ENCODE measurements at regions not wholly inside any gene's neighbourhood (a gene's known extent, or its start where the extent isn't known, plus 50 kb on each side); places are given as distances from the start of the nearest gene placed in this dataset.

DNA sequence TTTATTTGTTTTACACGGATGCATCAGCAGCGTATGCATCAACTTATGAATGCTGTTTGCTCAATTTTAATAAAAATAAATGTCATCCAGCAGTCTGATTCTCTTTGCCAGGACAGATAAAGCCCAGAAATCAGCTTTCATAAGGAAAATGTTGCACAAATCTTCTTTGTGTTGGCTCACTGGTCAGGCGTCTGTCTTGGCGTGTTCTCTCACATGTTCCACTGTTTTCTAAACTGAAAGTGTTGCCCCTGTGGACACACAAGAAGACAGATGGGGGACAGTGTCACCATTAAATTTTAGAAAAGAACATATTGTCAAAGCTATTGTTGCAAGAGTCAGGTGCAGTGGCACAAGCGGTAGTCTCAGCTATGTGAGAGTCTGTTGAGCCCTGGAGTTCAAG, 316.2 kb downstream of the CENPC start:
- DNase-seq (ENCODE audit: extremely low spot score, unreplicated experiment) = no peak
- Mint-ChIP-seq H3K4me1 (ENCODE audit: unreplicated experiment) (no peaks in the 10 kb centered on the region), H3K4me3 (no peak overlapping the region), H3K36me3 (no peaks in the 10 kb centered on the region), H3K27me3 (no peaks in the 10 kb centered on the region), H3K27ac (no peak overlapping the region), H3K9me3 (no peaks in the 10 kb centered on the region)
- TF ChIP-seq, protein P1, sequence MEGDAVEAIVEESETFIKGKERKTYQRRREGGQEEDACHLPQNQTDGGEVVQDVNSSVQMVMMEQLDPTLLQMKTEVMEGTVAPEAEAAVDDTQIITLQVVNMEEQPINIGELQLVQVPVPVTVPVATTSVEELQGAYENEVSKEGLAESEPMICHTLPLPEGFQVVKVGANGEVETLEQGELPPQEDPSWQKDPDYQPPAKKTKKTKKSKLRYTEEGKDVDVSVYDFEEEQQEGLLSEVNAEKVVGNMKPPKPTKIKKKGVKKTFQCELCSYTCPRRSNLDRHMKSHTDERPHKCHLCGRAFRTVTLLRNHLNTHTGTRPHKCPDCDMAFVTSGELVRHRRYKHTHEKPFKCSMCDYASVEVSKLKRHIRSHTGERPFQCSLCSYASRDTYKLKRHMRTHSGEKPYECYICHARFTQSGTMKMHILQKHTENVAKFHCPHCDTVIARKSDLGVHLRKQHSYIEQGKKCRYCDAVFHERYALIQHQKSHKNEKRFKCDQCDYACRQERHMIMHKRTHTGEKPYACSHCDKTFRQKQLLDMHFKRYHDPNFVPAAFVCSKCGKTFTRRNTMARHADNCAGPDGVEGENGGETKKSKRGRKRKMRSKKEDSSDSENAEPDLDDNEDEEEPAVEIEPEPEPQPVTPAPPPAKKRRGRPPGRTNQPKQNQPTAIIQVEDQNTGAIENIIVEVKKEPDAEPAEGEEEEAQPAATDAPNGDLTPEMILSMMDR (conservative IDR thresholded peaks at IDR 0.05) = no peak

DNA sequence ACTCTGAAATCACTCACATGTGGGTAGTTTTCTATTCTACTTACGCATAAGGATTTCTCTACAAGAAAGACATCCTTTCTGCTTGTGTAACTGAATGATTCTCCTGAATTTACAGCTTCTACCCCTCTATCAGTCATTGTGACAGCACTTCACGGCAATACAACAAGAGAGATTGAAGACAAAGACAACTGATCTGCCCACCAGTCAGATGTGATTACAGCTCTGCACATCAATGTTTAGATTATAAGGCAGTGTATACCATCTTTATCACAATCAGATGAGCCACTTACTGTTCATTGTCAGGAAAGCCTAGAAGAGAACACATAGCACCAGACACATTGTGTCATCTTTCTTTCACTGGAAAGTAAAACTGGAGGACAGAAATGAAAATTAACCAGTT, 324.4 kb downstream of the CENPC start:
- DNase-seq (ENCODE audit: extremely low spot score, unreplicated experiment) = no peak
- H3K4me3 Mint-ChIP-seq = no peak overlapping the region
- no peaks in the 10 kb centered on the region for H3K4me1 Mint-ChIP-seq (ENCODE audit: unreplicated experiment)
- H3K27ac Mint-ChIP-seq = no peak overlapping the region
- TF ChIP-seq, protein P1 (conservative IDR thresholded peaks at IDR 0.05) = no peak
- no peaks in the 10 kb centered on the region for H3K9me3 Mint-ChIP-seq
- no peaks in the 10 kb centered on the region for H3K36me3 Mint-ChIP-seq
- H3K27me3 Mint-ChIP-seq = peaks cover 4% of the 10 kb centered on the region

DNA sequence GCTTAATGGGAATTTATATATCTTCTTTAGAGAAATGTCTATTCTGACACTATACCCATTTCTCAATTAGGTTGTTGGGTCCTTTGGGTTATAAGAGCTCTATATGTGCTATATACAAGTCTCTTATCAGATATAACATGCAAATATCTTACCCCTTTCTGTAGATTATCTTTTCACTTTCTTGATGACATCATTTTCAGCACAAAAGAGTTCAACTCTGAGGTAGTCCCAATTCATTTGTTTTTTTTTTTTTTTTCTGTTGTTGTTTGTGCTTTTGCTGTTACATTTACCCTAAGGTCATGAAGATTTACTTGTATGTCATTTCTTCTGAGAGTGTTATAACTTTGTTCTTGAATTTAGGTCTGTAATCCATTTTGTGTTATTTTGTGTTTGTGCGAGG, 326.4 kb downstream of the CENPC start:
- Mint-ChIP-seq H3K4me1 (ENCODE audit: unreplicated experiment) (no peaks in the 10 kb centered on the region), H3K36me3 (no peaks in the 10 kb centered on the region), H3K9me3 (no peaks in the 10 kb centered on the region), H3K4me3 (no peak overlapping the region), H3K27me3 (peaks cover 4% of the 10 kb centered on the region), H3K27ac (no peak overlapping the region)
- TF ChIP-seq, protein P1 (conservative IDR thresholded peaks at IDR 0.05) = no peak
- DNase-seq (ENCODE audit: extremely low spot score, unreplicated experiment) = no peak

DNA sequence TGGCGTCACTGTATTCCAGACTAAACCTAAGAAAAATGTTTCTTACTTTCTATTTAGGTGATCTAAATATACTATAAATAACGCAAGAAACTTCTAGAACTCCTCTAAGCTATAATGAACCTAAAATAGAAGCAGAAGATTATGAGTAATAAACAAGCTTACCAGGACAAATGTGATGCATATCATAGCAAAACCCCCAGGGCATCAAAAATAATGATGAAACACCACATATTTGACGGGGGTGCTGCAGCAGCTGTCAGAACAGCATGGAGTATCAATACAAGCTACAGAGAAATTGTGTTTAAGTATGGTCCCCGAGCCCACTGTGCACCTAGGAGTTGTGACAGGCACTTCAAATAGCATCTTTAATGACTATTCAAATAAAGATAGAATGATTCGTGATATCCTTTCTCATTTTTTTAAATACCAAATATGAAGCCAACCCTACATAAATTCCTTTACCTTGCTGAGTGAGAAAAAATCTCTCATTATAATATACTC, 337.3 kb downstream of the CENPC start:
- Mint-ChIP-seq H3K4me3 (no peak overlapping the region), H3K36me3 (no peaks in the 10 kb centered on the region), H3K4me1 (ENCODE audit: unreplicated experiment) (peaks cover 5% of the 10 kb centered on the region), H3K27me3 (peaks cover 5% of the 10 kb centered on the region), H3K27ac (no peak overlapping the region), H3K9me3 (no peaks in the 10 kb centered on the region)
- TF ChIP-seq, protein P1 (conservative IDR thresholded peaks at IDR 0.05) = no peak
- DNase-seq (ENCODE audit: extremely low spot score, unreplicated experiment) = no peak

DNA sequence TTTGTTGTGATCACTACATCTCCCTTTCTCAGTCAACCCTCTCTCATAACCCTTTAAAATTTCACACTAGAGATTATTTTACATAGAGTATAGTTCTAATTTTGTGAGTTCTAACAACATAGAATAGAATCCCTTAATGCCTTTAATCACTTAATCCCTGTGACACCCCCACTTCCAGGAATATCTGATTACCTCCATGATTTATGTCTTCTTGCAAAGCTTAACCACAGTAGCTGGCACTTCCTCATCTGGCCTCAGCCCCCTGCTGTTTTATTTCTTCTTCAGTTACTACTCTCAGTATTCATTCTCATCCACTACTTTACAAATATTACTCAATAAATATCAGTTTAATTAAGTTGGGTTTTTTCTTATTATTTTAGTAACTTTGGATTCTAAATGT, 340.9 kb downstream of the CENPC start:
- TF ChIP-seq, protein P1 (conservative IDR thresholded peaks at IDR 0.05) = no peak
- H3K4me1 Mint-ChIP-seq (ENCODE audit: unreplicated experiment) = peaks cover 5% of the 10 kb centered on the region
- H3K27ac Mint-ChIP-seq = no peak overlapping the region
- DNase-seq (ENCODE audit: extremely low spot score, unreplicated experiment) = no peak
- no peaks in the 10 kb centered on the region for H3K9me3 Mint-ChIP-seq
- no peak overlapping the region for H3K4me3 Mint-ChIP-seq
- H3K36me3 Mint-ChIP-seq = no peaks in the 10 kb centered on the region
- peaks cover 5% of the 10 kb centered on the region for H3K27me3 Mint-ChIP-seq

DNA sequence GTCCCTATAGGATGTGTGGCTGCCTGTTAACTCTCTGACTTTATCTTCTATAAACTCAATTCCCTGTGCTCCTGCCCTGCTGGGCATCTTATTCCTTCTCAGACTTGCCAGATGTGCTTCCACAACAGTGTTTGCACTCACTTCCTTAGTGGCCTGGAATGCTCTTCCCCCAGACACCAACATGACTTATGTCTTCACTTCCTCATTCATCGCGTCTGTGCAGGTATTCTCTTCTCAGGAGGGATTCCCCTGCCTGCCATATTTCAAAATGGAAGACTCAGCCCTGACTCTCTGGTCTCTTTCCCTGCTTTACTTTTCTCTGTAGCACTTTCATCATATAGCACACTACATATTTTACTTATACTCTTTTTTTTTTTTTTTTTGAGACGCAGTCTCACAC, 344.0 kb downstream of the CENPC start:
- Mint-ChIP-seq H3K4me1 (ENCODE audit: unreplicated experiment) (peaks cover 10% of the 10 kb centered on the region), H3K36me3 (no peaks in the 10 kb centered on the region), H3K27me3 (no peaks in the 10 kb centered on the region), H3K9me3 (no peaks in the 10 kb centered on the region), H3K4me3 (no peak overlapping the region), H3K27ac (no peak overlapping the region)
- TF ChIP-seq, protein P1 (conservative IDR thresholded peaks at IDR 0.05) = no peak
- no peak for DNase-seq (ENCODE audit: extremely low spot score, unreplicated experiment)
